ENCODE measurements at regions not wholly inside any gene's neighbourhood (a gene's known extent, or its start where the extent isn't known, plus 50 kb on each side); places are given as distances from the start of the nearest gene placed in this dataset.

DNA sequence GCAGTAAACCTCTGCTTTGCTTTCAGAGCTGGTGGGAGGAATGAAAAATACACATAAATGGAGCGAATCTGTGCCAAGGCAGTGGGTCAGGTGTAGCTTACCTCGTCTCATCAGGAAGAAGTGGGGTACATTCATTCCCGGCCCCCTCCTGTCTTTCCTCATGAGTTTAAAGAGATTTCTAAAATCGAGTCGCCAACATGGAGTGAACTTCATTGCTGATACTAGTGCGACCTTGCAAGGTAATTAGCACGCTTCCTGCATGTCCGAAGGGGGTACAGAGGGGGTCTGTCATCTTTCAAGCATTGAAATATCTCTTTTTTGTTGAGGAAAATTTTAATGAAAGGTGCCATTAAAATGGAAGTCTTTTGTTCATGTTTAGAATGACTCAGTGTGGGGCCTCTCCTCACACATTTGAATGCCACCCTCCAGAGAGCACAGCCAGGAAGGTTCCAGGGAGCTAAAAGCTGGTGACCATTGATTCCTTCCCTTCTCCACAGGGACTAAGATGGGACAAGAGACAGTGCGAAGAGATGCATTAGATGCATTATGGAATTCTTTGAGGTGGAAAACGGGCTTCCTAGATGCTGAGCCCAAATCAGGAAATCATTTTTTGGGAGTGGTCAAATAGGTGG is 114.2 kb downstream of the IRX1 start:
- TF ChIP-seq, protein P1, sequence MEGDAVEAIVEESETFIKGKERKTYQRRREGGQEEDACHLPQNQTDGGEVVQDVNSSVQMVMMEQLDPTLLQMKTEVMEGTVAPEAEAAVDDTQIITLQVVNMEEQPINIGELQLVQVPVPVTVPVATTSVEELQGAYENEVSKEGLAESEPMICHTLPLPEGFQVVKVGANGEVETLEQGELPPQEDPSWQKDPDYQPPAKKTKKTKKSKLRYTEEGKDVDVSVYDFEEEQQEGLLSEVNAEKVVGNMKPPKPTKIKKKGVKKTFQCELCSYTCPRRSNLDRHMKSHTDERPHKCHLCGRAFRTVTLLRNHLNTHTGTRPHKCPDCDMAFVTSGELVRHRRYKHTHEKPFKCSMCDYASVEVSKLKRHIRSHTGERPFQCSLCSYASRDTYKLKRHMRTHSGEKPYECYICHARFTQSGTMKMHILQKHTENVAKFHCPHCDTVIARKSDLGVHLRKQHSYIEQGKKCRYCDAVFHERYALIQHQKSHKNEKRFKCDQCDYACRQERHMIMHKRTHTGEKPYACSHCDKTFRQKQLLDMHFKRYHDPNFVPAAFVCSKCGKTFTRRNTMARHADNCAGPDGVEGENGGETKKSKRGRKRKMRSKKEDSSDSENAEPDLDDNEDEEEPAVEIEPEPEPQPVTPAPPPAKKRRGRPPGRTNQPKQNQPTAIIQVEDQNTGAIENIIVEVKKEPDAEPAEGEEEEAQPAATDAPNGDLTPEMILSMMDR (IDR thresholded peaks at IDR 0.05) = no peak
- no peak for TF ChIP-seq POLR2A (IDR thresholded peaks at IDR 0.05)
